SK-N-SH (cell line): ENCODE measurements at regions not wholly inside any gene's neighbourhood (a gene's known extent, or its start where the extent isn't known, plus 50 kb on each side); places are given as distances from the start of the nearest gene placed in this dataset.

Experiments used
- CTCF ChIA-PET: fragments of 300-600, 350-600 bp; formaldehyde crosslinking; extraction: SDS; loops from one replicate; lab custom pipeline; 2021; lab: Yijun Ruan, JAX
- POLR2A ChIA-PET: fragments of 350-600 bp; sonication (Branson Sonifier 250); formaldehyde crosslinking; extraction: SDS; loops from one replicate; lab custom pipeline; 2020; ENCODE audit warnings: antibody characterized with exemption, inconsistent platforms; lab: Yijun Ruan, JAX
- DNase-seq: peaks from one replicate; pipeline ENCODE4 v3.0.0; 2012
- H2AFZ ChIP-seq: fragments of 200-600 bp; sonication (generic); 2 replicates; pipeline ENCODE4 v1.8.1; 2016; ENCODE audit warnings: antibody characterized with exemption, mild to moderate bottlenecking, low read depth
- H3F3A ChIP-seq: fragments of 200-600 bp; sonication (generic); replicated peaks from 2 replicates; pipeline ENCODE3; 2016; ENCODE audit warnings: antibody characterized with exemption, mild to moderate bottlenecking; ENCODE audit not compliant: insufficient read depth
- H3K27ac ChIP-seq, 2 experiments: fragments of 200-500 bp in 1 of 2; fragments of 200-600 bp in 1 of 2; sonication (Bioruptor generic) in 1 of 2; sonication (generic), shearing (Covaris generic) in 1 of 2; 2 replicates each; pipeline versions ENCODE4 v1.5.1 to v1.6.1; 2014 to 2016; ENCODE audit warnings: low read depth in 2 of 2, inconsistent platforms in 1 of 2, low read length in 1 of 2, mild to moderate bottlenecking in 1 of 2, mixed read lengths in 1 of 2
- H3K27me3 ChIP-seq: fragments of 200-600 bp; sonication (generic), shearing (Covaris generic); 2 replicates; pipeline ENCODE4 v1.6.1; 2016; ENCODE audit warnings: mixed run types; ENCODE audit not compliant: insufficient read depth
- H3K36me3 ChIP-seq, 2 experiments: fragments of 200-500 bp in 1 of 2; fragments of 200-600 bp in 1 of 2; sonication (Bioruptor generic) in 1 of 2; sonication (generic) in 1 of 2; replicated peaks in 1 of 2; 2 replicates each; pipeline versions ENCODE3 to v1.5.1; 2014 to 2016; ENCODE audit warnings: low read length in 1 of 2, mild to moderate bottlenecking in 1 of 2; ENCODE audit not compliant: insufficient read depth in 2 of 2, control insufficient read depth in 1 of 2
- H3K4me1 ChIP-seq, 2 experiments: fragments of 200-500 bp in 1 of 2; fragments of 200-600 bp in 1 of 2; sonication (Bioruptor generic) in 1 of 2; sonication (generic), shearing (Covaris generic) in 1 of 2; 2 replicates each; pipeline versions ENCODE4 v1.5.1 to v1.6.1; 2014 to 2016; ENCODE audit warnings: low read depth in 1 of 2, low read length in 1 of 2, mixed run types in 1 of 2; ENCODE audit not compliant: insufficient read depth in 2 of 2, control insufficient read depth in 1 of 2
- H3K4me2 ChIP-seq: fragments of 200-600 bp; sonication (generic), shearing (Covaris generic); 2 replicates; pipeline ENCODE4 v1.6.1; 2017; ENCODE audit warnings: mixed run types
- H3K4me3 ChIP-seq, 2 experiments: fragments of 200-500 bp in 1 of 2; fragments of 200-600 bp in 1 of 2; sonication (Bioruptor generic) in 1 of 2; sonication (generic), shearing (Covaris generic) in 1 of 2; 2 replicates each; pipeline versions ENCODE4 v1.5.1 to v1.8.1; 2014 to 2016; ENCODE audit warnings: low read depth in 2 of 2, inconsistent platforms in 1 of 2, low read length in 1 of 2, mild to moderate bottlenecking in 1 of 2, mixed read lengths in 1 of 2, moderate library complexity in 1 of 2
- H3K79me2 ChIP-seq: fragments of 200-600 bp; sonication (generic); 2 replicates; pipeline ENCODE4 v1.8.1; 2017; ENCODE audit warnings: mild to moderate bottlenecking; ENCODE audit not compliant: insufficient read depth
- H3K9ac ChIP-seq: fragments of 200-600 bp; sonication (generic); 2 replicates; pipeline ENCODE4 v1.6.1; 2017; ENCODE audit warnings: mixed run types
- H3K9me2 ChIP-seq: fragments of 200-600 bp; sonication (generic); 2 replicates; pipeline ENCODE4 v1.6.1; 2017; ENCODE audit warnings: mixed run types
- H3K9me3 ChIP-seq: fragments of 200-600 bp; sonication (generic); 2 replicates; pipeline ENCODE4 v1.6.1; 2017; ENCODE audit warnings: mixed run types, mild to moderate bottlenecking, moderate library complexity
- H4K20me1 ChIP-seq: fragments of 200-600 bp; sonication (generic); 2 replicates; pipeline ENCODE4 v1.6.1; 2017; ENCODE audit warnings: mild to moderate bottlenecking, mixed run types; ENCODE audit not compliant: insufficient read depth
- CTCF ChIP-seq: fragments of 200-600 bp; sonication (generic); IDR thresholded peaks from 2 replicates; pipeline ENCODE4 v1.6.1; 2017; ENCODE audit warnings: antibody characterized with exemption, mild to moderate bottlenecking, moderate library complexity
- JUND ChIP-seq: IDR thresholded peaks from 2 replicates; pipeline ENCODE4 v1.4.0; 2012
- POLR2AphosphoS5 ChIP-seq: IDR thresholded peaks from 2 replicates; pipeline ENCODE4 v1.6.1; 2012; ENCODE audit warnings: low read depth, low read length
- RAD21 ChIP-seq: IDR thresholded peaks from 2 replicates; pipeline ENCODE4 v1.6.1; 2012; ENCODE audit warnings: mild to moderate bottlenecking, low read length
- RCOR1 ChIP-seq: fragments of 150-350 bp; IDR thresholded peaks from 2 replicates; pipeline ENCODE4 v1.6.1; 2017; ENCODE audit warnings: antibody characterized with exemption, low read length
- REST ChIP-seq: IDR thresholded peaks from 2 replicates; pipeline ENCODE4 v1.6.1; 2012; ENCODE audit warnings: mild to moderate bottlenecking, low read depth, low read length, moderate library complexity
- RXRA ChIP-seq: IDR thresholded peaks from 2 replicates; pipeline ENCODE4 v1.4.0; 2012; ENCODE audit warnings: low read depth, mild to moderate bottlenecking, borderline replicate concordance
- TCF12 ChIP-seq: IDR thresholded peaks from 2 replicates; pipeline ENCODE4 v1.4.0; 2012
- TEAD4 ChIP-seq: IDR thresholded peaks from 2 replicates; pipeline ENCODE4 v1.4.0; 2012; ENCODE audit warnings: mild to moderate bottlenecking, borderline replicate concordance; ENCODE audit not compliant: insufficient read depth
- USF1 ChIP-seq: IDR thresholded peaks from 2 replicates; pipeline ENCODE4 v1.4.0; 2012; ENCODE audit warnings: low read depth, borderline replicate concordance
- USF2 ChIP-seq: fragments of 150-350 bp; IDR thresholded peaks from 2 replicates; pipeline ENCODE4 v1.6.1; 2017; ENCODE audit warnings: antibody characterized with exemption, low read length, low read depth, borderline replicate concordance
- WGBS: methylation state at CpG from one replicate; pipeline ENCODE4 v1.1.6; 2017; ENCODE audit warnings: low lambda C conversion rate; 5-methylcytosine and 5-hydroxymethylcytosine counted together

- H3K27me3 ChIP-seq: no peaks in the 10 kb centered on the region; the same call in 1 of the 2 replicates
- H3K27ac ChIP-seq: no peak overlapping the region
- H3F3A ChIP-seq: no peaks in the 10 kb centered on the region
- H3K9me2 ChIP-seq: no peaks in the 10 kb centered on the region
- POLR2A ChIA-PET: no interaction called here
- H3K4me3 ChIP-seq: no peak overlapping the region
- H3K79me2 ChIP-seq: no peaks in the 10 kb centered on the region
- no peaks in the 10 kb centered on the region for H3K4me1 ChIP-seq
- H2AFZ ChIP-seq: no peak overlapping the region
- TF ChIP-seq POLR2AphosphoS5 (no peak), USF1 (no peak), TEAD4 (no peak), TCF12 (no peak), USF2 (no peak), RAD21 (no peak), RCOR1 (no peak), RXRA (no peak), CTCF (no peak), REST (no peak), JUND (no peak)
- DNase-seq: no peak
- 27% methylated on average over 5 of the region's 5 CpGs for WGBS
- no peaks in the 10 kb centered on the region for H3K9me3 ChIP-seq
- H3K36me3 ChIP-seq: no peaks in the 10 kb centered on the region
- no peak overlapping the region for H3K9ac ChIP-seq
- no peak overlapping the region for H3K4me2 ChIP-seq
- no peaks in the 10 kb centered on the region for H4K20me1 ChIP-seq
- CTCF ChIA-PET: interaction anchor here (1.0 to 1.2 kb wide), 3 partner anchors 22 to 240 kb away, joined by 3 read pairs; no protein-coding TSS in a partner anchor
Observed at GRCh38 chr22:22705328-22706100, 61.1 kb downstream of the GGTLC2 start.
